H1 (cell line): ENCODE measurements at regions not wholly inside any gene's neighbourhood (a gene's known extent, or its start where the extent isn't known, plus 50 kb on each side); places are given as distances from the start of the nearest gene placed in this dataset.

Experiments
- CTCF ChIA-PET: fragments of 300-600 bp; sonication (Branson Sonifier 250); formaldehyde crosslinking; loops from one replicate; lab custom pipeline; 2021; ENCODE audit not compliant: partially characterized antibody; lab: Charles Lee
- POLR2A ChIA-PET: fragments of 300-600 bp; sonication (Branson Sonifier 250); formaldehyde crosslinking; loops from one replicate; lab custom pipeline; 2021; ENCODE audit warnings: inconsistent platforms; ENCODE audit not compliant: partially characterized antibody; lab: Charles Lee
- DNase-seq, 2 experiments: peaks; one replicate each; pipeline versions ENCODE4 v3.0.0 to v3.0.0-alpha.2; 2010 to 2022; ENCODE audit warnings: low spot score in 2 of 2, low read depth in 1 of 2, mixed read lengths in 1 of 2
- FAIRE-seq: peaks from 2 replicates; lab custom pipeline; 2011; peaks lifted over from hg19 to GRCh38; lab: Jason Lieb, UNC
- H2AFZ ChIP-seq: 2 replicates; pipeline ENCODE4 v1.8.1; 2012; ENCODE audit warnings: low read length, inconsistent platforms
- H2AK5ac ChIP-seq: 2 replicates; pipeline ENCODE4 v1.6.1; 2013; ENCODE audit warnings: low read depth, low read length
- H2BK120ac ChIP-seq: replicated peaks from 2 replicates; pipeline ENCODE3; 2013; ENCODE audit warnings: low read depth, low read length, inconsistent platforms
- H2BK12ac ChIP-seq: 2 replicates; pipeline ENCODE4 v1.6.1; 2013; ENCODE audit warnings: low read depth, low read length
- H2BK15ac ChIP-seq: 2 replicates; pipeline ENCODE4 v1.6.1; 2013; ENCODE audit warnings: low read length
- H2BK20ac ChIP-seq: 2 replicates; pipeline ENCODE4 v1.6.1; 2013; ENCODE audit warnings: low read length
- H2BK5ac ChIP-seq: 2 replicates; pipeline ENCODE4 v1.6.1; 2013; ENCODE audit warnings: low read depth, low read length
- H3K14ac ChIP-seq: 2 replicates; pipeline ENCODE4 v1.6.1; 2013; ENCODE audit warnings: inconsistent platforms; ENCODE audit not compliant: insufficient read length
- H3K18ac ChIP-seq: 2 replicates; pipeline ENCODE4 v1.6.1; 2013; ENCODE audit warnings: low read length; ENCODE audit errors: extremely low read depth
- H3K23ac ChIP-seq: 2 replicates; pipeline ENCODE4 v1.6.1; 2013; ENCODE audit warnings: inconsistent platforms; ENCODE audit not compliant: insufficient read length
- H3K23me2 ChIP-seq: 2 replicates; pipeline ENCODE4 v1.6.1; 2013; ENCODE audit warnings: low read depth, low read length
- H3K27ac ChIP-seq: 2 replicates; pipeline ENCODE4 v1.6.1; 2011; ENCODE audit warnings: low read depth, low read length, inconsistent platforms
- H3K27me3 ChIP-seq, 4 experiments: replicated peaks in 1 of 4; 1 replicate in 1 of 4; 2 replicates in 3 of 4; pipeline versions ENCODE4 v1.6.1 to v1.8.1; 2011 to 2013; ENCODE audit warnings: low read length in 3 of 4, mild to moderate bottlenecking in 3 of 4, inconsistent platforms in 2 of 4, mixed read lengths in 2 of 4, moderate library complexity in 1 of 4; ENCODE audit not compliant: control insufficient read depth in 3 of 4, insufficient read depth in 3 of 4; ENCODE audit errors: extremely low read depth in 1 of 4
- H3K36me3 ChIP-seq, 4 experiments: 2 replicates each; pipeline versions ENCODE4 v1.6.1 to v1.8.1; 2011 to 2013; ENCODE audit warnings: mild to moderate bottlenecking in 4 of 4, low read length in 3 of 4, moderate library complexity in 2 of 4, control low read depth in 1 of 4, inconsistent platforms in 1 of 4; ENCODE audit not compliant: insufficient read depth in 4 of 4, control insufficient read depth in 2 of 4
- H3K4ac ChIP-seq: replicated peaks from 2 replicates; pipeline ENCODE3; 2013; ENCODE audit warnings: low read length, low read depth, mixed read lengths, inconsistent platforms; ENCODE audit not compliant: insufficient read length
- H3K4me1 ChIP-seq, 4 experiments: replicated peaks in 1 of 4; 1 replicate in 1 of 4; 2 replicates in 3 of 4; pipeline versions ENCODE4 v1.6.1 to v1.8.1; 2011 to 2013; ENCODE audit warnings: low read length in 3 of 4, inconsistent platforms in 2 of 4, mixed read lengths in 1 of 4; ENCODE audit not compliant: insufficient read depth in 4 of 4, control insufficient read depth in 3 of 4
- H3K4me2 ChIP-seq, 2 experiments: 2 replicates each; pipeline versions ENCODE4 v1.6.1 to v1.8.1; 2011 to 2013; ENCODE audit warnings: low read depth in 2 of 2, low read length in 2 of 2, control low read depth in 1 of 2, inconsistent platforms in 1 of 2, mild to moderate bottlenecking in 1 of 2; ENCODE audit not compliant: insufficient read depth in 1 of 2
- H3K4me3 ChIP-seq, 4 experiments: fragments of 200-600, 300-600 bp in 1 of 4; sonication (generic), shearing (Covaris generic), sonication (Bioruptor Twin) in 1 of 4; 2 replicates each; pipeline versions ENCODE4 v1.5.1 to v1.8.1; 2011 to 2016; ENCODE audit warnings: low read length in 4 of 4, low read depth in 3 of 4, control low read depth in 2 of 4, inconsistent platforms in 2 of 4, mild to moderate bottlenecking in 2 of 4, mixed read lengths in 1 of 4, moderate library complexity in 1 of 4; ENCODE audit not compliant: insufficient read depth in 2 of 4; ENCODE audit errors: extremely low read depth in 1 of 4
- H3K56ac ChIP-seq: replicated peaks from 2 replicates; pipeline ENCODE3; 2013; ENCODE audit warnings: low read depth, mild to moderate bottlenecking, mixed read lengths, low read length, inconsistent platforms; ENCODE audit not compliant: insufficient read length
- H3K79me1 ChIP-seq: 2 replicates; pipeline ENCODE4 v1.6.1; 2013; ENCODE audit warnings: low read depth, low read length, control low read depth
- H3K79me2 ChIP-seq, 2 experiments: 2 replicates each; pipeline versions ENCODE4 v1.6.1 to v1.8.1; 2012 to 2013; ENCODE audit warnings: low read length in 2 of 2, mild to moderate bottlenecking in 2 of 2, inconsistent platforms in 1 of 2; ENCODE audit not compliant: insufficient read depth in 2 of 2, control insufficient read depth in 1 of 2
- H3K9ac ChIP-seq, 4 experiments: replicated peaks in 1 of 4; 1 replicate in 1 of 4; 2 replicates in 3 of 4; pipeline versions ENCODE4 v1.6.1 to v1.8.1; 2011 to 2013; ENCODE audit warnings: low read depth in 3 of 4, low read length in 3 of 4, control low read depth in 2 of 4, mild to moderate bottlenecking in 2 of 4, moderate library complexity in 2 of 4, inconsistent platforms in 1 of 4; ENCODE audit errors: extremely low read depth in 1 of 4
- H3K9me3 ChIP-seq, 2 experiments: 2 replicates each; pipeline versions ENCODE4 v1.6.1 to v1.8.1; 2012 to 2013; ENCODE audit warnings: mild to moderate bottlenecking in 2 of 2, moderate library complexity in 2 of 2, control low read depth in 1 of 2, inconsistent platforms in 1 of 2, low read depth in 1 of 2, low read length in 1 of 2, mixed read lengths in 1 of 2; ENCODE audit not compliant: insufficient read depth in 2 of 2
- H4K20me1 ChIP-seq, 2 experiments: replicated peaks in 1 of 2; 2 replicates each; pipeline versions ENCODE3 to v1.8.1; 2011 to 2013; ENCODE audit warnings: inconsistent platforms in 2 of 2, low read length in 2 of 2, mild to moderate bottlenecking in 1 of 2; ENCODE audit not compliant: insufficient read depth in 2 of 2, control insufficient read depth in 1 of 2
- H4K5ac ChIP-seq: 2 replicates; pipeline ENCODE4 v1.6.1; 2013; ENCODE audit warnings: low read length, low read depth, mixed read lengths, inconsistent platforms; ENCODE audit not compliant: insufficient read length
- H4K8ac ChIP-seq: 2 replicates; pipeline ENCODE4 v1.8.0; 2013; ENCODE audit warnings: mild to moderate bottlenecking, moderate library complexity, low read length, inconsistent platforms; ENCODE audit not compliant: insufficient read depth; ENCODE audit errors: extremely low read depth
- H4K91ac ChIP-seq: replicated peaks from 2 replicates; pipeline ENCODE3; 2013; ENCODE audit warnings: low read length, mixed read lengths, inconsistent platforms; ENCODE audit not compliant: insufficient read length
- ASH2L ChIP-seq: fragments of 200-600, 300-600 bp; sonication (generic); IDR thresholded peaks from one replicate; pipeline ENCODE4 v1.7.1; 2017; ENCODE audit warnings: low read length
- E2F6 ChIP-seq: IDR thresholded peaks from 2 replicates; pipeline ENCODE4 v1.6.1; 2012; ENCODE audit warnings: inconsistent platforms
- EGR1 ChIP-seq: IDR thresholded peaks from 2 replicates; pipeline ENCODE4 v1.6.1; 2011; ENCODE audit warnings: low read depth, low read length, borderline replicate concordance
- KDM5A ChIP-seq: fragments of 200-600 bp; IDR thresholded peaks from 2 replicates; pipeline ENCODE4 v1.7.1; 2012; ENCODE audit warnings: mild to moderate bottlenecking, low read length, inconsistent platforms, mixed read lengths
- SAP30 ChIP-seq: fragments of 300-600 bp; sonication (generic); IDR thresholded peaks from 2 replicates; pipeline ENCODE4 v1.7.1; 2012; ENCODE audit warnings: low read length, moderate library complexity, mild to moderate bottlenecking, inconsistent platforms; ENCODE audit not compliant: insufficient read depth, insufficient replicate concordance
- SP4 ChIP-seq: IDR thresholded peaks from 2 replicates; pipeline ENCODE4 v1.6.1; 2012; ENCODE audit warnings: low read length, inconsistent platforms
- TCF12 ChIP-seq: IDR thresholded peaks from 2 replicates; pipeline ENCODE4 v1.6.1; 2011; ENCODE audit warnings: low read depth, mild to moderate bottlenecking, low read length
- TEAD4 ChIP-seq: IDR thresholded peaks from 2 replicates; pipeline ENCODE4 v1.6.1; 2012; ENCODE audit warnings: low read depth, low read length, inconsistent platforms, mixed read lengths
- YY1 ChIP-seq: IDR thresholded peaks from 2 replicates; pipeline ENCODE4 v1.6.1; 2011; ENCODE audit warnings: low read depth, mild to moderate bottlenecking, low read length
- ZNF274 ChIP-seq: IDR thresholded peaks from 2 replicates; pipeline ENCODE4 v1.7.0; 2012; ENCODE audit warnings: low read length, borderline replicate concordance; ENCODE audit errors: extremely low read depth
- WGBS, 2 experiments: shearing (Covaris generic) in 1 of 2; methylation state at CpG; one replicate each; pipeline versions ENCODE4 v1.1.6 to v1.1.7; 2013 to 2015; ENCODE audit warnings: low lambda C conversion rate in 2 of 2, mixed read lengths in 2 of 2, inconsistent platforms in 1 of 2, low coverage in 1 of 2, missing lambda C conversion rate in 1 of 2; ENCODE audit not compliant: insufficient replicate concordance in 2 of 2, insufficient coverage in 1 of 2, insufficient read length in 1 of 2; ENCODE audit errors: extremely low coverage in 1 of 2, missing lambda C conversion rate in 1 of 2; 5-methylcytosine and 5-hydroxymethylcytosine counted together

- no peaks in the 10 kb centered on the region for H3K79me1 ChIP-seq
- 76% methylated on average over 3 of the region's 3 CpGs; no CpG with 5 or more reads in 1 of the 2 experiments for whole genome bisulfite sequencing, 2 experiments
- no peak for DNase-seq
- H4K5ac ChIP-seq, result no peak overlapping the region
- POLR2A ChIA-PET, result no interaction called here
- H3K9ac ChIP-seq, result no peak overlapping the region
- H3K23ac ChIP-seq, result no peak overlapping the region
- CTCF ChIA-PET, result no interaction called here
- H2BK15ac ChIP-seq, result no peak overlapping the region
- H2AFZ ChIP-seq, result no peak overlapping the region
- H3K27me3 ChIP-seq, result no peaks in the 10 kb centered on the region
- no peak overlapping the region for H3K27ac ChIP-seq
- no peaks in the 10 kb centered on the region for H3K9me3 ChIP-seq
- TF ChIP-seq E2F6 (no peak), ASH2L (no peak), TEAD4 (no peak), EGR1 (no peak), SAP30 (no peak), YY1 (no peak), SP4 (no peak), TCF12 (no peak), KDM5A (no peak), ZNF274 (no peak)
- no peak overlapping the region for H3K4me2 ChIP-seq
- H2BK20ac ChIP-seq, result no peak overlapping the region
- H2AK5ac ChIP-seq, result no peak overlapping the region
- H4K91ac ChIP-seq, result no peak overlapping the region
- FAIRE-seq, result no peak
- no peak overlapping the region for H3K4ac ChIP-seq
- H3K79me2 ChIP-seq, result no peaks in the 10 kb centered on the region
- no peaks in the 10 kb centered on the region for H4K20me1 ChIP-seq
- no peak overlapping the region for H2BK5ac ChIP-seq
- H3K23me2 ChIP-seq, result no peaks in the 10 kb centered on the region
- H3K18ac ChIP-seq, result no peak overlapping the region
- H3K36me3 ChIP-seq, result no peaks in the 10 kb centered on the region
- no peak overlapping the region for H2BK12ac ChIP-seq
- no peaks in the 10 kb centered on the region for H3K4me1 ChIP-seq
- no peak overlapping the region for H4K8ac ChIP-seq
- H3K56ac ChIP-seq, result no peak overlapping the region
- no peak overlapping the region for H3K14ac ChIP-seq
- H2BK120ac ChIP-seq, result no peak overlapping the region
- no peak overlapping the region for H3K4me3 ChIP-seq
Observed at GRCh38 chr2:186327251-186327868, 158.7 kb upstream of the ZC3H15 start.
